GM19240 (cell line): ENCODE measurements at regions not wholly inside any gene's neighbourhood (a gene's known extent, or its start where the extent isn't known, plus 50 kb on each side); places are given as distances from the start of the nearest gene placed in this dataset.

Source experiments
- DNase-seq: peaks from one replicate; pipeline ENCODE4 v3.0.0; 2011; ENCODE audit warnings: low spot score; ENCODE audit not compliant: insufficient read length

DNA sequence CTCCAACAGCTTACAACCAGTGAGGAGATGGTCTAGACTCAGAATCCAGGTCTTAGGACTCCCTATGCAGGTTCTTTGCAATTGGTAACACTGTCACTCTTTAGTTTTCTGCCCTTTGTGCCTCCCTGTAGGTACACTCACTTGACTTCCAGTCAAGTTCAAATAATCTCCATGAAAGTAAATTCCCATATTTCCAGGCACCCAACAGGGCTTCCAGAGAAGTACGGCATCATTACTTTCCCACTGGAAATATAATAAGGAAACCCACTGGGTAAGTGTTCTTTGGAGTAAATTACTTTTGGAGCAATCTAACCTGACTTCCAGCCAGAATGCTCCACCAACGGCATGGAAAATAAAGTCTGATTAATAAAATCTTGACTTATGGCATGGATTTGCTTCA lies 338.9 kb downstream of the HNRNPD start:
- no peak for DNase-seq

DNA sequence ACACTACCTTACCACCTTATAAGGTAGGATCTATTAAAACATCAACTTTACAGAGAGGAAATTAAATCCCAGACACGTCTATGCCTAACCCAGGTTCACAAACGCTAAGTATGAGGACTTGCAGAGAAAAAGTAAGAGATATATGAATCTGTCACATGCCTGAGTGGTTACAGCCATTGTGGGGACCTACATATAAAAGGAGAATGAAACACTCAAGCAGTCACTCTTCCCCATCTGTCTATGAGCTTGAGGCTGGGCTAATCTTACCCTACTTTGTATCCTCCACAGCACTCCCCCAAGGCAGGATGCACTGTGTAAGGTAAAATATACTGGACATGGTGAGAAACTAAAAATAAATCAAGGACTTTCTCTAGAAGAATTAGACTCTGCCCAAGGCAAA lies 339.9 kb downstream of the HNRNPD start:
- no peak for DNase-seq

DNA sequence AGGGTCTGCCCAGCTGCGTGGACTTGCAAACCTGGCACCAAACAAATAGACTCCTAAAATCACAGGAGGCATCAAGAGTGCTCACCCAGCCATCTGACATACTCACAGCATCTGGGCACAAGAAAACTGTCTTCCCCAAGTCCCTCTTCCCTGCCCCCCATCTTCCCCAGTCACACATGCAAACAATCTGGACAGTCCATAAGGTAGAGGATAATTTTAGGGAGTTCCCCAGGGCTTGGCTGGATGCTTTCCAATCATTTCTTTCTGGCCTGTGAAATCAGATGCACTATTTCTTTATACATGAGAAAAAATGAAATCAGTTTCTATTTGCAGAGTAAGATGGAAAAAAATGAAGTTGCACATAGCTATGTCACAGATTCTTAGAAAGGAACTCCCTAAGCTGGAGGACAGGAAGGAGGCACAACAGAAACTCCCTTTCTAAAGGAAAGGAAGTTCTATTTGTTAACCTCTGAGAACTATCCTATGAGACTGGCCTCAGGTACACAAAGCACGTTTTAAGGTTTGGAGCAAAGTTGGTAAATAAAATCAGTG lies 342.3 kb downstream of the HNRNPD start:
- no peak for DNase-seq

DNA sequence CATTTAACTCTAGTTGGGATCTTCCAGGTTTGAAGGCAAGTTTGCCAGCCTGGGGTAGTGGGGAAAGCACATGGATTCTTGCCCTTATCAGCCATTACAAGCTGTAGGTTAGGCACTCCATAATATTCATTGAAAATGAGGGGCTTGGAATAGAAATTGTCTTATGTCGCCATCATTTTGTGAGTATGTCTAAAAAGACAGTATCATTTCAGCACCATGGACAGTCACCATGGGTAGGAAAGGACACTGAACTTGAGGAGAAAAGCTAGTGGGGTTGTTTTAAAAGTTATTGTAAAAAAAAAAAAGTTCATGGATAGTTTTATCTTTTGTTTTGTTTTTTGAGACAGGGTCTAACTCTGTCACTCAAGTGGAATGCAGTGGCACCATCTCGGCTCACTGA lies 356.1 kb downstream of the HNRNPD start:
- DNase-seq, result no peak

DNA sequence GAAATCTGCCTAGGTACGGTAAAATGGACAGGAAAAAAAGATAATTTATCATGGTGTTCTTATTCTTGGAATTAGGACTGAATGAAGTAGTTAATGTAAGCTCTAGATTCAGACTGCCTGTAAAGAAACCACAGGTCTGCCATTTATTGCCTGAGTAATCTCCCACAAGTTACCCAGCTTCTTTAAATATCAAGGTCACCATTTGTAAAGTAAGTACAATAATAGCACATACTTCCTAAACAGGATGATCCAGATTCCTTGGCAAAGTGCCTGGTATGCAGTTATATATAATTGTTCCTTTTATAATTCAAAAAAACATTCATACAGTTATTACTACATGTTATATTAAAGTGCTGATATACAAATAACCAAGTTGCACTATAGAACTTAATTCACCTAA lies 368.6 kb downstream of the HNRNPD start:
- DNase-seq, result no peak

DNA sequence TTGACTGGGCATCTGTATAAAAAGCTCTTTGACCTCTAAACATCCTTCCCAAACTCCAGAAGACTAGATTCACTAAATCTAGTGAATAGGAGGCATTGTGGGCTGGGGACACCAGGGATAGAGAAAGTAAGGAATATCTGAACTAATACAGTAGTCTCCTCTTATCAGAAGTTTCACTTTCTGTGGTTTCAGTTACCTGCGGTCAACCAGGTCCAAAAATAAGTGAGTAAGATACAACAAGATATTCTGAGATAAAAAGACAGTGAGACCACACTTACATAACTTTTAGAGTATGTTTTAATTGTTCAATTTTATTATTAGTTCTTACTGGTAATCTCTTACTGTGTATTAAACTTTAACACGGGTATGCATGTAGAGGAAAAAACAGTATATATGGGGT lies 376.5 kb downstream of the HNRNPD start:
- DNase-seq, result no peak

DNA sequence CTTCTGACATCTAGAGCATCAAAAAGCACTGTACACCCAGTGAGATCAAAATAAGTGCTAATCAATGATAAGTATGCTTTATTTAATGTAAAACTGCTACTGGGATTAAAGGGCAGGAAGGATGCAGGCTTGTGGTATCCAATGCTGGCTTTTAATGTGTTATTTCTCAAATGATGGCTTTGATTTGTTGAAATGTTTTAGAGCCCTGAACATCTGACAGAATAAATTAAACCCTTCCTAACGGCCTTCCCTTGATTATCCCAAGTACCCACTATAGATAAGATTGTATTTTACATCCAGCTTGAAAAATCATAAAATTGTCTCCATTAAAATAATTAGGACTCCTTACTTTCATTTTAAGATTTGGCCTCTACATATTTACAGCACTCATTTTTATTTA lies 382.9 kb downstream of the HNRNPD start:
- no peak for DNase-seq

DNA sequence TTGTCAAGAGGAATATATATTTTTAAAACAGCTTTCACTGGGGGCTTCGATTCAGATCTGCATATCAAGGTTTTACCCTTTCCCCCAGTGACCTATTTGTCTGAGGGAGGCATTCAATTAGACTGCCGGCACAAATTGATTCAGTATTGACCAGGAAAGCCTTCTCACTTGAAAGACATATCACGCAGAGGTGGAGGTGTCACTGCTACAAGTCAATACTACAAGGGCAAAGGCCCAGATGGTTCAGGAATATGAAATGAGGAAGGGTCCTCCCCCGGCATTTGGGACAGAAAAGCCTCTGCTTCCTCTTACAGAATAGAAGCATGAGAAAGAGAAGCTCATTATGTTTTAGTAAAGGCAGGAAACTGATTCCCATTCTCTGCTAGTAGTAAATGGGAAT lies 383.6 kb downstream of the HNRNPD start:
- no peak for DNase-seq

DNA sequence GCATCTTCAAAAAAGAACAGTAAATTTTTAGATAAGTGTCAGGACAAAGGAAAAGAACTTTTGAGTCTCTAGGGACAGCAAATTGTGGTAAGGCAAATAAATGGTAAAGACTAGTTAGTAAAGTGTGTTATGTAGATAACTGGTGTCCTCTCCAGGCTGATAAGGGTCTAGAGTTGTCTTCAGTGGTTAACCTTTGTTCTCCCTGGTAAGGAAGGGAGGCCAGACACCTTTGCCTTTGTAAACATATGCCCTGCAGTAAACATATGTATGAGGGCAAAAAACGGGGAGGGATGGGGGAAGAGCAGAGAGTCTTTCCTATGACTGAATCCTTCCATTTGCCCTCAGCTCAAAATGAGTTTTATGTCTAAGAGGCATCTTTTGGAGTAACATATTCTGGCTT lies 384.6 kb downstream of the HNRNPD start:
- no peak for DNase-seq

DNA sequence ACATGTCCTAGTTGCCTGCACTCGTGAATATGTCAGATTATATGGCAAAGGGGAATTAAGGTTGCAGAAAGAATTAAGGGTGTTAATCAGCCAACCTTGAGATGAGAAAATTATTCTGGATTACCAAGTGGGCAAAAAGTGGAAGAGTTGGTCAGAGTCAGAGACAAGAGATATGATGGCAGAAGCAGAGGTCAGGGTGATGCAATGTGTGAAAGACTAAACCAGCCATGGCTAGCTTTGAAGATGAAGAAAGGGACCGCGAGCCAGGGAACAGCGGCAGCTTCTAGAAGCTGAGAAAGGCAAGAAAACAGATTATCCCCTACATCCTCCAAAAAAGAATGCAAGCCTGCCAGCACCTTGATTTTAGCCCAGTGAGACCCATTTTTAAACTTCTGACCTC lies 385.6 kb downstream of the HNRNPD start:
- DNase-seq, result no peak

DNA sequence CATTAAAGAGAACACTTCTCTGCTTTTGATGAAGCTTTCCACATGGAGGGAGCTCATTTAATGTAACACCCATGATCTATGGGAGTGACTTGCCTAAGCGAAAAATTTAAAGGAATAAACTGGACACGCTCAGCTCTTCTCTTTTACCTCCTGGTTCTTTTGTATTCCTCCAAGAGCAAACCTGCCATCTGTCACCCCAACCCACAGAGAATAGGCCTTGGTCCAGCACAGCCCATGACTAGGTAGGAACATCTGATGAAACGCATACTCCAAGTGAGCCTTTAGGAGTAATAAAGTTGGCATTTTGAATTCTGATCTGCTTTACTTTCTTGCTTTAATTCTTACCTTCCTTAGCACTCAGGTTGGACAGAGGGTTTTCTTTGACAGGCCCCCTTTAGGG lies 389.0 kb downstream of the HNRNPD start:
- no peak for DNase-seq

DNA sequence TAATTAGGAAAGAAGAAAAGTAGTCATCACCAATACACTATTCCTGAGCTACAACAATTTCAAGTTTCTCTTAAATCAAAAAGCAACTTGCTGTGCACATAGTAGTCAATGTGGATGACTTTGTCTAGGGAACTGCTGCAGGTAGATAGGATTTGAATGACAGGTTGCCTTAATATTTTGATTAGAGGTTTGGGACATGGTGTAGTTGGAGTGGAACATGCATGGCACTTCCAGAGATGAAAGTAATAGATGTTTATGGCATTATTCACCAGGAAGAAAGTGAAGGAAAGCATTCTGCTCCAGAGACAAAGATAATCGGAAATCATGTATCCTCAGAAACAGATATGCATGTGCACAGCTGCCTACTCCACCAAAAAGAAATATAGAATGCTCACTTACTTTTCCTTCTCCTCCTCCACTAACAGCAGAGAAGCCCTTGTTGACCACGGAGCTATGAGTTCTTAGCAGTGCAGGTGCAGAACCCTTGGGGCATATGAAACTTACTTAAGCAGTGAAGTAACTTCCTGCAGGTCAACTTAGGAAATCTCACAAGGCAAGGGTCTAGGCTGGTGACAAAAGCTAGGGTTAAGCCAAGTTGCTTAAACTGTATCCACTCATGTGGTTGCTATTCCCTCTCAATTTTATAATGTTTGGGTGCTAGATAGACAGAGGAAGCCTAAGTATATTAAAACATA lies 390.8 kb downstream of the HNRNPD start:
- no peak for DNase-seq

DNA sequence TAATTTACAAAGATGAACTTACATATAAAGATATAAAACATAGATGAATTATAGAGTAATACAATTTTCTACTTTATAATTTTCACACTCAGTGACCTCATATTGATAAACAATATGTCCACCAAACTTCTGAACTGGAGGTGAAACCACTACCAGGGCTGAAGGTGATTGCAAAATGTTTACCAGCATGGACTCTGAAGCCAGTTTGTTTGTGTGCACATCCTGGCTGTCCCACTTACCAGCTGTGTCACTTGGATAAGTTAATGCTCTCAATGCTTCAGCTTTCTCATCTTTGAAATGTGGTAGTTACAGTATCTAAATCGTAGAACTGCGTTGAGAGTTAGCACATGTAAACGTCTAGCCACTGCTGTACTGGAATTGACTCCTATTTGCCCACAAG lies 392.6 kb downstream of the HNRNPD start:
- no peak for DNase-seq

DNA sequence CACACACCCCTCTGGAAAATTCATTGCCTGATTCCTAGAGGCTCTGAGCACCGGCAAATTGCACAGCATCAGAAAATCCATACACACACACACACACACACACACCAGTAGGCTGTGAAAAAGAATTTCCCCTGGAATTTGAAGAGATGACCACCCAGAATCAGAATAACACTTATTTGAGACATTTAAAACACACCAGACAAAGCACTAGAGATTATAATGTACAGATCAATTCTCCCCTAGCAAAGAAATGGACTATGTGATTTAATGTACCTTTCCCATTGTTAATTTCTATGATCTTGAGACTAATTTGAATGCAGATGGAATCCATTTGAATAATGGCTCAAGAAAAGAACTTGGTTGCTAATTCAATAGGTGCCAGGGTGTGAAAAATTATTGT lies 399.3 kb downstream of the HNRNPD start:
- DNase-seq, result no peak

DNA sequence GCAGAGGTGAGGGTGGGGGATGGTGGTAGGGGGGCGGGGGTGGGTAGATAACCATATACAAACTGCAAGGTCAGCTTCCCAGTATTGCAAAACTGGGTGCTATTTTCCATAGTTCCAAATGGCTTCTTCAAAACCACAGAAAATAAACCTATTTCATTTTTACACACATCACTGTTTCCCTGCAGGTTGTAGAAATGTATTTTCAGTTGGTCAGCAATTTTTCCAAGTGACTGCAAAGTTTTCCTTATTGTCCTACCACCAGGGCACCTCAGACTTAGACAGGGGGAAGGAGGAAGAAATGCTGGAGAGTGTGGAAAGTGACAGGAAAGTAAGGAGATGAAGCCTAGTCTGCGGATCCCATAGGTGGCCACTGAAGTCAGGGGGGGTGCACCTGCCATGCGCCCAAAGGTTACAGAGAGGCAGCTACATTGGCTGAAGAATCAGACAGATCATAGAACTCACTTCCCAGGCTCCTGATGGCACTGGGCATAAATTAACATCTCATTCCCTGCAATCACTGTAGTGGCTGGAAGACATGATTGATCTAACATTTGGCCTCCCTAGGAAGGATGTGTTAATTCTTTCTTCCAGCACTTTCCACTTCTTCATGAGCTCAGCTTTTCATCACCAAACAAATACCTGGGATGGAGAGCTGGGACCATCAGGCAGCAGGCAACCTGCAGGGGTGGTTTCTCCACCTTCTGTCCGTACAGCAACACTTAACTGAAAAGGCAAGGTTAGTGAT lies 402.0 kb downstream of the HNRNPD start:
- DNase-seq, result no peak

DNA sequence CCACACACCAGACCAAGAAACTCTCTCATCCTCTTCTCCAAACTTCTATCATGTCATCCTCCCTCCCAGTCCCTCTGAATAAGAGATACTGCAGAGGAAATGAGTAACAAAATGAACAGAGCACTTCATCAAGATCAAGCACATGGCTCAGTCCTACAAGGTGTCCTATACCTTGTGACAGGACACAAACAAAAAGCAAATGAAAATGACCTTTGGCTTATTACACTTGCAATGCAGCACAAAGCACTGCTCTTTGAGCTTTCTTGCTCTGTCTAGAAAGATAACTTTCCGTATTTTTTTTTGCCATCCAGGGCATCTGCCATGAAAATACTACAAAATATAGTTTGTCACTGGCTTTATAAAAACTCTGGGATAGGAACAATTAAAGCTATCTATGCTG lies 402.7 kb downstream of the HNRNPD start:
- DNase-seq, result no peak

DNA sequence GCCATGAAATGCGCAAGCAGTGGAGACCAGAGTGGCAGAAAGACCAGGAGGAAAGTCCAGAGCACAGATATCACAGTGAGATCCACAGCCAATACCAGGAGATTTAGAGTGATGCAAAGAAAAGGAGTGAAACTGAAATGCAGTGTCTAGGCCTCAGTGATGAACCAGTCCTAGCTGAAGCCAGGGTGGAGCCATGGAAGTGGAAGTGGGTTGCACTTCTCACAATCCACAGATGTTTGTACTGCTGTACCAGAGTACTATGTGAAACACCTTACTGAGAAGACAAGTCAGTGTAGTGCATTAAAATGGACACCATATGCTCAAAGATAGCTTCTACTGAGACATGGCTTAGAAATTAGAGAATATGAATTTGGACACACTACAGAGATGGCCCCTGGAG lies 403.3 kb downstream of the HNRNPD start:
- DNase-seq, result no peak

DNA sequence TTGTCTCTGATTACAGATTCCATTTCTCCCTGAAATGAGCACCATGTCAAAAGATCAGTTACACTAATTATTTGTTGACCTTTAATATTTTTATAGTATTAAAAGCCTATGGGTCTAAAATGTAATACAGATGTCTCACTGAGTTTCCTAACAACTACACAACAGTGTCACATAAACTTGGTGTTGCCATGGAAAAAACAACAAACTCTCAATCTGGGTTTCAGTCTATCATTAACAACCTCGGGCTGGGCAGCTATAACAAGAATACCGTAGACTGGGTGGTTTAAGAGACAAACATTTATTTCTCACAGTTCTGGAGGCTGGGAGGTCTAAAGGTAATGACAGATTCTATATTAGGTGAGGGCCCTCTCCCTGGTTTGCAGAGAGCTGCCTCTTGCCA lies 407.1 kb downstream of the HNRNPD start:
- DNase-seq, result no peak

DNA sequence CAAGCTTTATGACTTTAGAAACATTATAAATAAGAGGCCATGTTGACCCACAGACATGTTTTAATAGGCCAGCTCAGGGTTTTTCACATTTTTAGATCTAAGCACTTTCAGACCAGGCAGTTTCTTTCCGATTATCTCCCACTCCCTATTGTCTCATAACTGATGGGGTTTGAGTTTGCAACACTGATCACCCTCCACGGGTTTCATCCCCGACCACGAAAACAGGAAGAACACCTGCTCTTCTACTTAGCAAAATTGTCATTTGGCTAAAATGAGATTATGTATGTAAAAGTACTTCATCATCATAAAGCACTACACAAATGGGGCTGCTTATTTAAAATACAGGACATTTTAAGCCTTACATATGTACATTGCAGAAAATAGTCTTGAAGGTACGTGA lies 407.9 kb downstream of the HNRNPD start:
- DNase-seq, result no peak

DNA sequence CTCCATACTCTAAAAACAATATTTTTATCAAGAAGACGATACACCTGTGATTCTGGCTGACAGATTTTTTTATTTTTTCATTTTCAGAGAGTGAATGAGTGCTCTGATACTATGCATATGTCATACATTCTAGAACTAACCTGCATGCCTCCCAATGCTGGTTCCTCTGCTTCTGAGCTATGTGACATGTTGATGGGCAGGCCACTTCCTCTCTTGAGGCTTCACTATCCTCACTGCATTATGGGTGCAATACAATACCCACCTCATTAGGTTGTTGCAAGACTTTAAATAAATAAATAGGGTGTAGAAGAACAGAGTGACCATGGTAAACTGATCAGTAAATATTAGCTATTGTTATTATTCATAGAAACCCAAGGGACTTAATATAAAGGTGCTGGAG lies 408.3 kb downstream of the HNRNPD start:
- no peak for DNase-seq

DNA sequence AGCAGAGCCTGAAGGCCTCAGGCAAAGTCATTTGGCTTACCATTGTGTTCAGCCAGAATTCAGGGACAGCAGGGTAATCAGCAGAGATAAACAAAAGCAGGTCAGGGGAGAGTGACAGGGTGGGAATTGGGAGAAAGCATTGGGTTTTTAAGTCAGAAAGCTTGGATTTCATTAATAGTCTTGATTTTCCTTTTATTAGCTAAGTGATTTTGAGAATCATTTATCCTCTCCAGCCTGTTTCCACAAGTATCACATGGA lies 410.1 kb downstream of the HNRNPD start:
- DNase-seq, result no peak

DNA sequence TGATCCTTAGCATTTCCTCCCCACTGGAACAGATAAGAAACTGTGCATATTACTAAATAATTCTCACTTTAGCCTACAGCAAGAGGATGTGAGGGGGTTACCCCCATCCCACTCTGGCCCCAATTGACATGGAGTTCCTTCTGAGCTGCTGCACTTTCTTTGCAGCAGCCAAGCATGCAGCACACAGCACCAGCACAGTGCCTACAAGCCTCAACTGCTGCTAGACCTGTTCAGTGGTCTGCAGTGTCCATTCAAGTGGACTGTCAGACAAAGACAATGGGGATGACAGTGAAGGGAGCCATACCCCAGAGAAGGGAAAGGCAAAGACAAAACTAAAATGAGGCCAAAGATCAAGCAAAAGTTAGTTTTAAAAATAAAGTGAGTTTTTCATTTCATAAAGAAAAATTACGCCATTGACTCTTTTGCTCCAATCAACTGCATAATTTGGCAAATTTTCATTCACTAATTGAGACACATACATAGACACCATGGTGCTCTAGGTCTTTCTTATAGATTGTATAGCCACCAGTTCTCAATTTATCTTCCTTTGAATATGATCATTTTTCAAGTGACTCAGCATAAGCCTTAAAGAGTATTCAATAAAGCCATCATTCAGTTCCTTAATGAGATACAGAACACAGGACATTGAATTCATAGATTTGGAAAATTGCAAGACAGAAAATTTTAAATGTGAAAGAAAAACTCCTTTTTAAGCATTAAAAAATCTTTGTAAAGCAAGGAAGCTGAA lies 410.6 kb downstream of the HNRNPD start:
- no peak for DNase-seq

DNA sequence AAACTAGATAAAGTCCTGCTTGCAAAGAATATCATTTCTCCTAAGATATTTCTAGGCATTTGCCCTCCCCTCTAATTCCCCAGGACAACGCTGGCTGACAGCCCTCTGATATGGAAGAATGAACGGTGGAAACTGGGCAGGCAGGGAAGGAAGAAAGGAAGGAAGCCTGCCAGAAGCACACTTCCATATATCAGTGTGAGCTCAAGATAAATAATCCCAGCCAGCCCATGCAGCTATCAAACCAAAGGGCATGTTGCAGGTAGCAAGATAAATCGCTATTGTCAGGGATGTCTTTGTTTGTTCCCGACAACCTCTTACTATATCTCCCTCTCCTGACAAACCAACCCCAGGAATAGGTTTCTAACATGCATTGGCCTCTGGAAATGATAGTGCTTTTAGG lies 412.8 kb downstream of the HNRNPD start:
- no peak for DNase-seq
